ENCODE measurements at regions not wholly inside any gene's neighbourhood (a gene's known extent, or its start where the extent isn't known, plus 50 kb on each side); places are given as distances from the start of the nearest gene placed in this dataset.

GRCh38 chr12:118855858-118856257 is 125.5 kb upstream of the SRRM4 start:
- H3K27me3 ChIP-seq (ENCODE audit: control insufficient read depth, insufficient read depth, low read length): no peaks in the 10 kb centered on the region
- no peaks in the 10 kb centered on the region for H3K36me3 ChIP-seq (ENCODE audit: control insufficient read depth, insufficient read depth, low read length)
- DNase-seq (ENCODE audit: low read depth): no peak
- no peak overlapping the region for H3K4me3 ChIP-seq (ENCODE audit: low read depth, low read length)
- TF ChIP-seq, protein P1, sequence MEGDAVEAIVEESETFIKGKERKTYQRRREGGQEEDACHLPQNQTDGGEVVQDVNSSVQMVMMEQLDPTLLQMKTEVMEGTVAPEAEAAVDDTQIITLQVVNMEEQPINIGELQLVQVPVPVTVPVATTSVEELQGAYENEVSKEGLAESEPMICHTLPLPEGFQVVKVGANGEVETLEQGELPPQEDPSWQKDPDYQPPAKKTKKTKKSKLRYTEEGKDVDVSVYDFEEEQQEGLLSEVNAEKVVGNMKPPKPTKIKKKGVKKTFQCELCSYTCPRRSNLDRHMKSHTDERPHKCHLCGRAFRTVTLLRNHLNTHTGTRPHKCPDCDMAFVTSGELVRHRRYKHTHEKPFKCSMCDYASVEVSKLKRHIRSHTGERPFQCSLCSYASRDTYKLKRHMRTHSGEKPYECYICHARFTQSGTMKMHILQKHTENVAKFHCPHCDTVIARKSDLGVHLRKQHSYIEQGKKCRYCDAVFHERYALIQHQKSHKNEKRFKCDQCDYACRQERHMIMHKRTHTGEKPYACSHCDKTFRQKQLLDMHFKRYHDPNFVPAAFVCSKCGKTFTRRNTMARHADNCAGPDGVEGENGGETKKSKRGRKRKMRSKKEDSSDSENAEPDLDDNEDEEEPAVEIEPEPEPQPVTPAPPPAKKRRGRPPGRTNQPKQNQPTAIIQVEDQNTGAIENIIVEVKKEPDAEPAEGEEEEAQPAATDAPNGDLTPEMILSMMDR (IDR thresholded peaks at IDR 0.05; ENCODE audit: insufficient read depth, low read length, poor library complexity, severe bottlenecking): no peak

DNA sequence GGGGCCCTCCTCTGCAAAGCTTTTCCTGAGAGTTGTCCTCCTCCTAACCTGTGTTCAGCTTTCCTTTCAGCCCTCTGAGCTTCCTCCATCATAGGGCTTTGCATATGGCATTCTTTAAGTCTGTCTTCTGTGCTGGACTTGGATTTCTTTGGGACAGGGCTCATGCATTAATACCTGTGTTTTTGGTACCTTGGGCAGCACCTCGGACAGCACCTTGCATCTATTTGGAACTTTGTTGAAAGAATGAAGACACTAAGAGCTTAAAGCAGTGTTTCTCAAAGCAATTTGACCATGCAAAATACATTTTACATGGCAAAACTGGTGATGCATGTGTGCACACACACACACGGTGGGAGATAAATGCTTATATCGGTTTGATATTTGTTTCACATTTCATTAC is 115.0 kb upstream of the SRRM4 start:
- no peaks in the 10 kb centered on the region for H3K36me3 ChIP-seq (ENCODE audit: control insufficient read depth, insufficient read depth, low read length)
- no peak for DNase-seq (ENCODE audit: low read depth)
- no peaks in the 10 kb centered on the region for H3K27me3 ChIP-seq (ENCODE audit: control insufficient read depth, insufficient read depth, low read length)
- TF ChIP-seq, protein P1 (IDR thresholded peaks at IDR 0.05; ENCODE audit: insufficient read depth, low read length, poor library complexity, severe bottlenecking): no peak
- H3K4me3 ChIP-seq (ENCODE audit: low read depth, low read length): no peak overlapping the region

DNA sequence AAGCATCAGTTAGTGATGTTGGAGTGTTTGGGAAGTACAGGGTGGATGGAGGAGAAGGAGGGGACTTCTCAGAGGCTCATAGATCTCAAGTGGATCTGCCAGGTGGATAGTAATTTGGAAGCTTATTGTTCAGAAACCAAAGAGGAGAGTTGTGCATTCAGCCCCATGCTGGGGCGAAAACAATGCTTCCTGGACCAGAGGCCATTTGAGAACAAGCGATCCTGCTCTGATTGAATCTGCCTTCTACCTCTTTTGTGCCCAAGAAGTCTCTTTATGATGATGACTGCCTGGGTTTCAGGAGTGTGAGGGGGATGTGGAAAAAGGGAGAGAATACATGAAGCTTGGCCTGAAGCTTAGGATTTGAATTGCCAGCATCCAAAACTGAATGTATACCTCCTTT is 110.8 kb upstream of the SRRM4 start:
- no peak for DNase-seq (ENCODE audit: low read depth)
- Histone ChIP-seq H3K27me3 (ENCODE audit: control insufficient read depth, insufficient read depth, low read length) (no peaks in the 10 kb centered on the region), H3K4me3 (ENCODE audit: low read depth, low read length) (no peak overlapping the region), H3K36me3 (ENCODE audit: control insufficient read depth, insufficient read depth, low read length) (no peaks in the 10 kb centered on the region)
- TF ChIP-seq, protein P1 (IDR thresholded peaks at IDR 0.05; ENCODE audit: insufficient read depth, low read length, poor library complexity, severe bottlenecking): no peak

GRCh38 chr12:118874698-118875548 is 106.4 kb upstream of the SRRM4 start:
- H3K4me3 ChIP-seq (ENCODE audit: low read depth, low read length): no peak overlapping the region
- no peak for DNase-seq (ENCODE audit: low read depth)
- H3K27me3 ChIP-seq (ENCODE audit: control insufficient read depth, insufficient read depth, low read length): no peaks in the 10 kb centered on the region
- TF ChIP-seq, protein P1 (IDR thresholded peaks at IDR 0.05; ENCODE audit: insufficient read depth, low read length, poor library complexity, severe bottlenecking): no peak
- H3K36me3 ChIP-seq (ENCODE audit: control insufficient read depth, insufficient read depth, low read length): no peaks in the 10 kb centered on the region

GRCh38 chr12:118880720-118881493 is 100.4 kb upstream of the SRRM4 start:
- DNase-seq (ENCODE audit: low read depth): no peak
- Histone ChIP-seq H3K36me3 (ENCODE audit: control insufficient read depth, insufficient read depth, low read length) (no peaks in the 10 kb centered on the region), H3K4me3 (ENCODE audit: low read depth, low read length) (no peak overlapping the region), H3K27me3 (ENCODE audit: control insufficient read depth, insufficient read depth, low read length) (no peaks in the 10 kb centered on the region)
- TF ChIP-seq, protein P1 (IDR thresholded peaks at IDR 0.05; ENCODE audit: insufficient read depth, low read length, poor library complexity, severe bottlenecking): no peak

All from kidney epithelial cell (primary cell).